M059J (cell line): ENCODE measurements at regions not wholly inside any gene's neighbourhood (a gene's known extent, or its start where the extent isn't known, plus 50 kb on each side); places are given as distances from the start of the nearest gene placed in this dataset.
"Not testable (repeated sequence)": the region's sequence is repeated elsewhere in the genome, so short reads cannot be mapped to it uniquely, and the experiment has no call there.

Experiments
- DNase-seq: peaks from one replicate; pipeline ENCODE4 v3.0.0-alpha.2; 2012; ENCODE audit warnings: low read depth

DNA sequence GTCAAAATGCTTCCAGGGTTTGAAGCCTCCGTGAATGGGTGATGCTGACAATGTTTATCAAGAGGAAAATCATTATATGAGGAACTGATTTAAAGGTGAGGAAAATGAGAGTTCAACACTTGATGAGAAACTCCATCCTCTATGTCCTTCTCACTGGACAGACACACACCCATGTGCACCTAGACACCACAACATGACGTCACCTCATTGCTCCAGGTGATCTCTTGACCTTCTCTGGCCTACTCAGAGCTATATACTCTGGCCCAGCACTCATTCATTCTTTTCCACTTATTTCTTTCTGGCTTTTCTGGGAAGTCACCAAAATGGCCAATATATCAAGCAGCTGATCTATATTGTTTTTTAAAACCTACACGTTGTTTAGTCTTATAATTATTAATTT lies 778.7 kb upstream of the PCDH20 start:
- no peak for DNase-seq

DNA sequence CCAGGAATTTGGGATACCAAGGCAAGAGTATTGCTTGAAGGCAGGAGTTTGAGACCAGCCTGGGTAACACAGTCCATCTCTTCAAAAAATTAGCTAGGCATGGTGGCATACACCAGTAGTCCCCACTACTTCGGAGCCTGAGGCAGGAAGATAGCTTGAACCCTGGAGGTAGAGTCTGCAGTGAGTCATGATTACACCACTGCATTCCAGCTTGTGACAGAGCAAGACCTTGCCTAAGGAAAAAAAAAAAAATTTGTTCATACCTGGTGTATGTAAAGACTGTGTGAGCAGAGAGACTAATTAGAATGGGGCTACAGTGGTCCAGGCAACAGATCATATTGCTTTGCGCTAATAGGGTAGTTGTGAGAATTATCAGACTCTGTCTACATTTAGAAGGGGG lies 778.3 kb upstream of the PCDH20 start:
- no peak for DNase-seq

DNA sequence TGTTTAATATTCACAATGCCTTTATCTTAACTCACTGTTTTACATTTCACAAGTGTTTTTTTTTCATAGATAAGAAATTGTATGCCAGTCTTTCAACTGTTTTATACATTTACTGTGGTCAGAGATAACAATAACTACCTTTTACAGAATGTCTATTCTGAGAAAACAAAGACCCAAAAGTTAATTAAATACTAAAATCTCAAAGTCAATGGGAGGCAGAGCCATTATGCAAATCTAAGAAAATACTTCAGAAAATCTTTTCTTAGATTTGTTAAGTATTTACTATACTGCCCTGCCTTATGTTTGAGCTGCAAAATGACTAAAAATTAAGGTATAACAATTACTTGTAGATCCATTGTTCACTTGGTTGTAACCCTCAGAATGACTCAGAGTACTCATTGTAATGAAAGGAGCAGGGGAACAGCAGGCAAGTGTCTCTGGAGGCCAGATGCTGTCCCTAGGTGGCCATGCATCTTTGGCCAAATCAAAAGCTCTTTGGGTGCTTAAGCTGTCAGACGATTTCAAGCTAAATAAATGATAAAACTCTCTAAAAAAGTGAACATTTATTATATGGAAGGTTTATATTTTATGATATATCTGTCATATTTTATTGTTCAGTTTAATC lies 770.1 kb upstream of the PCDH20 start:
- DNase-seq = no peak

DNA sequence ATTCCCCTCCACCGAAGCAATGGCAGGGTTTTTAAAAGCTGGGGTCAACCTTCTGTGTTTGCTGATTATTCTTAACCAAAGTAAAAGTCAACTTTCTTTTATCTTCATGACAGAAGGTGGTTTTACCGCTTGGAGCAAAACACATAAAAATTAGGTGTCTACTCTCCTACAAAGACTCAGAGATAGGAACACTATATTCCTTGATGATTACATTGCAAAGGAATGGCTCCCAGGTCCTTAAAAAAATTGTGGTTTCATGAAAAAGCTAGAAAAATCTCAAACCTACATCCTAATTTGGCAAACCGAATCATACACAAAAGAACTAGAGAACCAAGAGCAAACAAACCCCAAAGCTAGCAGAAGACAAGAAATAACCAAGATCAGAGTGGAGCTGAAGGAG lies 760.4 kb upstream of the PCDH20 start:
- no peak for DNase-seq

DNA sequence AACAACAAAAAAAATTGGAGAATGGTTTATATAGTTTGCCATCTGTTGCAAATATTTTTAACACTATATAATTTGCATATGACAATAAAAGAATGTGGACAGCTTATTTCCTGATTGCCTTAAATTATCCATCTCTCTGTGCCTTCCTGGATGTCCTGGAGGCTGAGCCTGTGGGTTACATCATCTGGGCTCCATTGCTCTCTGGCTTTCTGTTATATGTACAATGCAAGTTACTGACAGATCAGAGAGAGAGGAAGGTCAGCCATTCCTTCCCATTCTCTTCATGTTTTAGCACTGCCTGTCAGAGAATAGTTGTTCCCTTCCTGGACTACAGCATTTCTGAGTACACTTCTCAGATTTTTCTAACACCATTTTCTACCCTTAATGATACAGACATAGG lies 758.3 kb upstream of the PCDH20 start:
- no peak for DNase-seq

DNA sequence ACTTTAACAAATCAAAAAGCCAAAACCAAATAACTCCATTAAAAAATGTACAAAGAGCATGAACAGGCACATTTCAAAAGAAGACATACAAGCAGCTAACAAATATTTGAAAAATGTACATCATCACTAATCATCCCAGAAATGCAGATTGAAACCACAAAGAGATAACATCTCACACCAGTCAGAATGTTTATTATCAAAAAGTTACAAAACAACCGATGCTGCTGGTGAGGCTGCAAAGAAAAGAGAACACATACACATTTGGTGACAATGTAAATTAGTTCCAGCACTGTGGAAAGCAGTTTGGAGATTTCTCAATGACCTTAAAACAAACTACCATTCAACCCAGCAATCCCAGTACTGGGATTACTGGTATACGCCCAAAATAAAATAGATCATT lies 756.0 kb upstream of the PCDH20 start:
- DNase-seq = no peak

DNA sequence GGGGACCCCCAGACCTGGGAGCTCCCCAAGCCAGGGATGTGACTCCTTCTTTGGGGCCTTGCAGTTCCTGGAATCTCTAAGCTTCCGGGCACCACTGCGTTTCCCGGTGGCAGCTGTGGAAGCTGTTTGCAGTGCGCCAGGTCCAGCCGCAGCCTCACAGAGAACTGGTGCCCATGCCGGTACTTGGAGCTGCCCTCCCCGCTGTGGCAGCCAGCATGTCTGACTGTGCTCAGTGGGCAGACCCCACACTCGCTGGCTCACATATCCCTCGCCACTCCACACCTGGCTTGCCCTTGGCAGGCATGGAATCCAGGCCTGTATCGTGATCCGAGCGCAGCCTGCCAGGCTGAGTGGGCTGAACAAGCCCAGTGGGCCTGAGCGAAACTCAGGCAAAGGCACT lies 753.2 kb upstream of the PCDH20 start:
- no peak for DNase-seq

DNA sequence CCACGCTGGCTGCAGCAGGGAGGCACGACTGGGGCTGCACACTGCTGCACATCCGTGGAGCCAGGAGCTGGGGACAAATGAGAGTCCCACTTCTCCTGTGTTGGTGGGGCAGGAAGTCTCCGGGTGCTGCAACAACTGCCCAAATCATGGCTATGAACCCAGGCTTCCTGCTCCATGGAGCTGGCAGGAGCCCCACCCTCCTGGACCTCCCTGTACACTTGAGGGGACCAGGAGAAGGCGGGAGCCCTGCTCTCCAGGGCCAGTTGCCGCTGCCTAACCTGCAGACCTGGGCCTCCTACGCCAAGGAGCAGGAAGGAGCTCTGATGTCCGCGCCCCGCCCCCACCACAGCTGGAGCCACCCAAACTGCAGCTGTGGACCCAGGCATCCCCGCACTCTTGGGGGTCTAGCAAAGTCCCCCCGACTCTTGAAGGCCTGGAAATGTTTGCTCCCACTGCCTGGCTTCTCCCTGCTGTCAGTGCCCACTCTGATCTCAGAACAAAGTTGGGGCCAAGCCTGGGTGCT lies 752.1 kb upstream of the PCDH20 start:
- DNase-seq = no peak

DNA sequence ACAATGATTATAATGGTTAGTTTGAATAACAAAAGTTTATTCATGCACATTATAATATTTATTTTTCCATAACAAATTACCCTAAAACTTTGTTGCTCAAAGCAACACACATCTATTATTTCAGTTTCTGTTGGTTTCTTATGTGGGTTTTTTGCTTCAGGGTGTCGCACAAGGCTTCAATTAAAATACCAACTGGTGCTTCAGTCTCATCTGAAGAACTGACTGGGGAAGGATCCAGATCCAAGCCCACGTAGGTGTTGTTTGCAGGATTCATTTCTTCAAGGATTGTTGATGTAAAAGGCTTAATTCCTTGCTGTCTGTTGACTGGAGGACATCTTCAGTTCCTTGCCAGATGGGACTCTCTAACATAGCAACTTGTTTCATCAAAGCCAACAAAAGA lies 747.2 kb upstream of the PCDH20 start:
- no peak for DNase-seq

DNA sequence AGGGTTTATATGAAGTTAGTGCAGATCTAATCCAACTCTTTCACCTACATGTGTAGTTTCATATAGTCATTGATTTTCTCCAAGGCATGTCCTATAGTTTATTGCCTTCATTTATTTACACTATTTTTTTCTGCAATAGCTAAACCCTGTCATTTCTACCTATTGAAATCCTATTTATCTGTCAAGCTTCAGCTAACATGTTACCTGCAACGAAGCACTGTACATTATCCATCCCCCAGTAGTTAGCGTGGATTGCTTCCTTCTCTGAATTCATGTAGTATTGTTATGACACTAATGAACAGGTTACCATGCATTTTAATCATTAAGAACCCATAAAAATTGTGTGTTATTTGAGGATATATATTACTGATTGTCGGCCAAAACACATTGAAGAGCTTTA lies 742.9 kb upstream of the PCDH20 start:
- DNase-seq = no peak

DNA sequence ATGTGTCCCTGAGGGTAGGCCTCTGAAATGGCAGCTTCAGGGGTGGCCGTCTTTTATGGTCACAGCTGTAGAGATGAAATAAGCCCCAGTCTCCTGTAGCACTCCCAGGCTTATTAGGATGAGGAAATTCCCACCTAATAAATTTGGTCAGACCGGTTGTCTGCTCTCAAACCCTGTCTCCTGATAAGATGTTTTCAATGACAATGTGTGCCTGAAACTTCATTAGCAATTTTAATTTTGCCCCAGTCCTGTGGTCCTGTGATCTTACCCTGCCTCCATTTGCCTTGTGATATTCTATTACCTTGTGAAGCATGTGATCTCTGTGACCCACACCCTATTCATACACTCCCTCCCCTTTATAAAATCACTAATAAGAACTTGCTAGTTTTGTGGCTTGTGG lies 736.1 kb upstream of the PCDH20 start:
- not testable (repeated sequence) for DNase-seq

DNA sequence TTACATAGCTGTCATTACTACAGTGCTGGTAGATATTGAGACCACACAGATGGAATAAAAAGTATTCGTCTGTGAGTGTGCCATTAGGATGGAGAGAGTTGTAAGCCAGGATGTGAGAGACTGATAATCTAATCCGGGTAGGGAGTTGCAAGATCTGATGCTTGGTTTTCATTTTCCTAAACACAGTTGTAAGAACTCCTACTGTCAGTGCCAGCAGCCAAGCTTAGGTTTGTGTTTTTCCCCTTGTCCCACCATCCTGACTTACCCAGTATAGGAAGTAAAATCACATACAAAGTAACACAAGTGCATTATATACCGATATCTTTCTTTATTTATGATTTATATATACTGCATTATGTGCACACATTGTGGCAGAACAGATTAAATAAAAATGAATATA lies 726.4 kb upstream of the PCDH20 start:
- DNase-seq = no peak

DNA sequence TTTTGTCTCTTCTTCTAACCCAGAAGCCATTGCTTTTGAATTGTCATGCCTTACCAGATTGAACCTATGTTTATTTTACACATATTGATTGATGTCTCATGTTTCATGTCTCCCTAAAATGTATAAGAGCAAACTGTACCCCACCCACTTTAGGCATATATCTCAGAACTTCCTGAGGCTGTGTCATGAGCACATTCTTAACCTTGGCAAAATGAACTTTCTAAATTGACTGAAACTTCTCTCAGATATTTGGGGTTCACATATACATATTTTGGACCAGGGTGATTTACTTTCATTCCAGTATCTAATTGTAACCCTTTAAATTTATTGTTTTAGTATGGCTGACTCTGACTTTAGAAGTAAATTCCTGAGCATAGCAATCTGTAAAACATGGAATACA lies 723.9 kb upstream of the PCDH20 start:
- DNase-seq = no peak

DNA sequence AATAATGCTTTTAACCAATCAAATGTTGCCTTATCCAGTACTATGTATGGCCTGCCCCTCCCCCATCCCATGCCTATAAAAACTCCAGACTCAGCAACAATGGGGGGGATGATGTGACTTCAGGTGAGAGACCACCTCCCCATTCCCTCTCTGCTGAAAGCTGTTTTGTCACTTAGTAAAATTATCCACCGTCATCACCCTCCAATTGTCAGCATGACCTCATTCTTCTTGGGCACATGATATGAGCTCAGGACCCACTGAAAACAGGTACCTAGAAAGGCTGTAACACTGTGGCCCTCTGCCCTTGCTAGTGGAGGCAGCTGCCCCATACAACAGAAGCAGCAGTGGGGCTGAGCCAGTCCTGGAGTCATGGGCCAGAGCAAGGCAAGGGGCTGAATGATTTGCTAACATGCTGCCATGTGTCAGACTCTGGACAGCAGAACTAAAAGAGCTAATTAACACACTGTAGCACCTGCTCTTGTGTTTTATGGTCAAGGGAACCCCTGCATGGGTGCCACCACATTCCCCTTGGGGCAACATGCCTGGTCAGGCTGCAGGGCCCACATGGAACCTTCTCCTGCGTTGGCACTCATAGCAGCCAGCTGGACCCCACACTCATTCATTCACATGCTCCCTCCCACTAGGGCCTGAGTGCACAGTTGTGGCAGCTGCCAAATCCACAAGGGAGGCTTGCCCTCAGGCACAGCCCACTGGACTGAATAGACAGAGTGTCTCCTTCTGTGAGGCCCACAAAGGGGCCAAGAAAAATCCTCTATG lies 722.2 kb upstream of the PCDH20 start:
- no peak for DNase-seq

DNA sequence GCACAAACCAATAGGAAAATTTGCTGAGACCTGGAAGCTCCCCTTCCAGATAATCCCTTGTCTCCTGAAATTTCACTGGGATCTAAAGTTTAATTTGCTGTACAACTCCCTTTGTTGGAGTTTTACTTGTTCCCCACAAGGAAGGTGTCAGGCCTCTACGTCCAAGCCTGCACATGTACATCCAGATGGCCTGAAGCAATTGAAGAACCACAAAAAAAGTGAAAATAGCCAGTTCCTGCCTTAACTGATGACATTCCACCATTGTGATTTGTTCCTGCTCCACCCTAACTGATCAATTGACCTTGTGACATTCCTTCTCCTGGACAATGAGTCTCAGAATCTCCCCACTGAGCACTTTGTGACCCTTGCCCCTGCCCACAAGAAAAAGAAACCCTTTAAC lies 716.0 kb upstream of the PCDH20 start:
- no peak for DNase-seq

DNA sequence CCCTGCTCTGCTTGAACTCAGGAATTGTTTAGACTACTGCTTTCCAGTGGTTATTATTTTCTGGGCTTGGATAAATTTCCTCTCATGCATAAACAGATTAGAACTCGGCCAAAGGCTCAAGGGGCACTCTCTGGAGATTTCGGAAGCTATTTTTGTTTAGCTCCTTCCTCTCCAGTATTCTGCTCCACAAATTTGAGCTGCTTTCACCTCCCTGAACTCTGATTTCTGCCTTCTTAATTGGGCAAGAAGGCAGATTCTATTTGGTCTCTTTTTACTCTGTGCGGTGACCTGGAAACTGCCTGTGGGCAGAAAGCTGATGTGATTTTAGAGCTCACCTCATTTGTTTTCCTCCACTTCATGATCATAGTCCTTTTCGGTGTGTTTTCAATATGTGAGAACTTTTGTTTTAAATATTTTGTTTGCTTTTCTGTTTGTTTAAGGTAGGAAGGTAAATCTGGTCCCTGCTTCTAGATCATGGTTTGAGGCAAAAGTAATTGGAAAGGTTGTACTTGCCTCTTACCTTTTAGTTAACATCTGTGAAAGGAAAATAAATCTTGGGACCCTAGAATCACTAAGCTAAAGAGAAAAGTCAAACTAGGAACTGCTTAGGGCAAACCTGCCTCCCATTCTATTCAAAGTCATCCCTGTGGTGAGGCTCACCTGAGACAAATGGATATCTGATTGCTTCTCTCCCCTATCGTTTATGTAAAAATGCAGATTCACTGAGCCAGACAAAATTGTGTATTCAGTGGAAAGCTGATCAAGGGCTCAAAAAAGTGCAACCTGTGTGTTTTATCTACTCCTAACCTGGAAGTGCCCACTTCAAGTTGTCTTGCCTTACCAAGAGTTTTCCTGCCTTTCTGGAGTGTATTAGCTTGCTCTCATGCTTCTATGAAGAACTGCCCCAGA lies 714.7 kb upstream of the PCDH20 start:
- no peak for DNase-seq

DNA sequence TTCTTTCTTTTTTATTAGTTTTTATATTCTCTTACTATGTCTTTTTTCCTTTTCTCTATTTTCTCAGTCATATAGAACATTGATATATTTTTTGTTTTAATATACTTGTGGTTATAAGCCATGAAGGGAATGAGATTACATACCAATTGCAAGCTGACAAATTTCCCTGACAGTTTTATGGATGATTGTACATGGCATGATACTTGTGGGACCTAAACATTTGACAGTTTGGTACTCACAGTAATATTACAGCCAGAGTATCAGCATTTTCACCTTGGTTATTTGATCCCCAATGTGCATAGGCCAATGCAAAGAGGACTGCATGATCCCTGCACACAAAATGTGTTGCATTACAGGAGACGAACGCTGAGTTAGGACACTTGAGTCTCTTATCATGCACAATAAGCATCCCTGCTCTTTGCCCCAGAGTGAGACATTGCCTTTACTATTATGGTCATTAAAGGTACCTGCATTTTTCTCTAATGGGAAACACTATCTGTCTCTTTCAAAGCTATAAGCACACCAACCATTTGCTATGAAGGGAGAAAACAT lies 713.4 kb upstream of the PCDH20 start:
- no peak for DNase-seq

DNA sequence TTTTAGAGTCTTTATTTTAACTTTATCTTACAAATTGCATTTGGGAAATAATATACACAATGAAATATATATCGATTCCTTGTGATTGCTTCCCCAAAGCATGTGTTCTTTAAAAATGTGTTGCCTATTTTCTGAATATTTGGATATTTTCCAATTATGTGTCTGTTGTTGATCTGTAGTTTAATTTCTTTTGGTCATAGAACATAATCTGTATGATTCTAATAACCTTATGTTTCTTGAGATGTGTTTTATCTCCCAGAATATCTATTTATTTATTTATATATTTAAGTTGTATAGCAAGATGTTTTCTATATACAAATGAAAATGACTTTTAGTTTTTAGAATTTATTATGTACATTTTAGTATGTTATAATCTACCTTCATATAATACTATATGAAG lies 710.8 kb upstream of the PCDH20 start:
- DNase-seq = no peak

DNA sequence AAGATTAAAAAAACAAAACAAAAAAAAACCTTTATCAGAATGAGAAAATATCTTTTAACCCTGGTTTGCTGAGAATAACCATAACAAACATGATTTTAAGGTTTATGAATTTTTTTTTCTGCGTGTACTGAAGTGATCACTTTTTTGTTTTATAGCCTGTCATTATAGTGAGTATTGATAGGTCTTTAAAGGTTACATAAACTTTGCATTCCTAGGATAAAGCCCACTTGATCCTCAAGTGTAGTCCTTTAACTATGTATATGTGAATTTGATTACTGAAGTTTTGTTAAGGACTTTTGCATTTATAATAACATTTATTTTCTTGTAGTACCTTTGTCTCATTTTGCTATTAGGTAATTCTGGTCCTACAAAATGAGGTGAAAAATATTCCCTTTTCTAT lies 709.8 kb upstream of the PCDH20 start:
- DNase-seq = no peak

DNA sequence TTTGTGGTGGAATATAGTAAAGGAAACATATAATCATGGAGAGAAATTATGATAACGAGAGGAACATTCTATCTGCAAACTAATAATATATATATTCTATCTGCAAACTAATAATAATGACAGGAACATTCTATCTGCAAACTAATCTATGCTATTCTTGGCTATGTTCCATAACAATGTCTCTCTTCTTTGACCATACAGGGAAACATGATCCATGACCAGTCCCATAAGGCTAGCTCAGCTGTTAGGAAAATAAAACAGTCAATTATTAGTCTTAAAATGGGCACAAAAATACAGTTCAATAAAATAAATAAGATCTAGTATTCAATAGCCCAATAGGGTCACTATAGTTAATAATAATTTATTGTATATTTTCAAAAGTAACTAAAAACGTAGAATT lies 707.8 kb upstream of the PCDH20 start:
- no peak for DNase-seq

DNA sequence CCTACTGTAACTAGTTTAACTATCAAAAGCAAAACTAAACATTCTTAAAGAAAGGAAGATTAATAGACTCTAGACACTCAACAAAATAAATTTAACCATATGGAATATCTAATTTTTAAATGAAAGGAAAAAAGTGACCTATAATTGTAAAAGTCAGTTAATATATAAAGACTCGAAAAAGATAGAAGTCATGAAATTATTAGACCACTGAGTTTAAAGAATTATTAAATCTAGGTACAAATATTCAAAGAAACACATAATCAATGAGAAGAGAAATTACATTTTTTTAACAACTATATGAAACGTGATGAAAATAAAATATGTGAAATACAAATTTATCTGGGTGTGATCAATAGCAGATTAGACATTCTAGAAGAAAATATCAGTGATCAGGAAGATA lies 706.8 kb upstream of the PCDH20 start:
- DNase-seq = no peak
